SJCRH30 (cell line): ENCODE measurements at regions not wholly inside any gene's neighbourhood (a gene's known extent, or its start where the extent isn't known, plus 50 kb on each side); places are given as distances from the start of the nearest gene placed in this dataset.
A peak's percentile ranks its signal among the peaks of the same experiment; 100 is the strongest.

Experiments
- DNase-seq, 2 experiments: peaks; one replicate each; pipeline ENCODE4 v3.0.0-alpha.2; 2015 to 2020
- H3K27ac ChIP-seq: fragments of 250-450 bp; sonication (Bioruptor Pico); 2 replicates; pipeline ENCODE4 v1.5.1; 2020; ENCODE audit warnings: mild to moderate bottlenecking, moderate library complexity
- H3K27me3 ChIP-seq: fragments of 250-450 bp; sonication (Bioruptor Pico); 2 replicates; pipeline ENCODE4 v1.5.1; 2020; ENCODE audit warnings: mild to moderate bottlenecking, moderate library complexity
- H3K36me3 ChIP-seq: fragments of 250-450 bp; sonication (Bioruptor Pico); 2 replicates; pipeline ENCODE4 v1.5.1; 2020; ENCODE audit warnings: mild to moderate bottlenecking, moderate library complexity
- H3K4me1 ChIP-seq: fragments of 250-450 bp; sonication (Bioruptor Pico); 2 replicates; pipeline ENCODE4 v1.5.1; 2020; ENCODE audit warnings: mild to moderate bottlenecking, moderate library complexity
- H3K4me3 ChIP-seq: fragments of 250-450 bp; sonication (Bioruptor Pico); 2 replicates; pipeline ENCODE4 v1.5.1; 2020; ENCODE audit warnings: mild to moderate bottlenecking, moderate library complexity
- H3K9me3 ChIP-seq: fragments of 250-450 bp; sonication (Bioruptor Pico); replicated peaks from 2 replicates; pipeline ENCODE4 v1.5.1; 2020; ENCODE audit warnings: mild to moderate bottlenecking, moderate library complexity

DNA sequence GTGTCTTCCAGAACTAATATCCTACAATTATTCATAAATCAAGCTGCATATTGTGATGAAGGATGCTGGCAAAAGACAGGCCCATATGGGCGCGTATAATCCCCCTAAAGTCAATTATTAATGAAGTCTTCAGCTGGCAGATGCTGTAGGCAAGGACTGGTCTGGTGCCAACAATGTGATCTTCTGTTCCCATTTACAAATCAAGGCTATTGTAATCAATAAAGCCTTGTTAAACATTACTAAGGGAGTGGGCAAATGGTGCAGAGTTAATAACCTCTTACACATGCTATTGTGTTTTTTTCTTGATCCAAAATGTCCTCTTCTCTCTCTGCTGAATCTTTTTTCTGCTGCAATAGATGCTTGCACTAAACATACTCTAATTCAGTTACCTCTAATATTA, 119.0 kb downstream of the ALDH8A1 start:
- no peaks in the 10 kb centered on the region for H3K9me3 ChIP-seq
- no peaks in the 10 kb centered on the region for H3K4me1 ChIP-seq
- no peak overlapping the region for H3K4me3 ChIP-seq
- H3K36me3 ChIP-seq = no peaks in the 10 kb centered on the region
- H3K27me3 ChIP-seq = no peaks in the 10 kb centered on the region
- no peak overlapping the region for H3K27ac ChIP-seq
- no peak for DNase-seq

DNA sequence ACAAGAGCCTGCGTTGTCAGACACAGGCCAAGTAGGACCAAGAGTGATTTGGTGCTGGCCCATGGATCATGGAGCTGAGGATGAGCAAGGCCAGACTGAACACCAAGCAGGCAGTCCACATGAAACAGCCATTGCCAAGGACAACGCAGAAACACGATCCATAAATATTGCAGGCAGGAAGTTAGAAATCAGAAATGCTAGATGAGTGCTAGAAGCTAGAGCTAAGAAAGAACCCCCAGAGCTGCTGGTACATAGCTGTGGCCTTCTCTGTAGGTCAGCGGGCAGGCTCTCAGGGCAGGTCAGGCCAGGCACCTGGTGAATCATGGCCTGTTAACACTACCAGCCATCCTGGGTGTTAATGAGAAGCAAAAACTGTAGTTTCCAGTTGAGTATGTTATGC, 119.7 kb downstream of the ALDH8A1 start:
- H3K4me3 ChIP-seq = no peak overlapping the region
- no peak overlapping the region for H3K27ac ChIP-seq
- H3K9me3 ChIP-seq = no peaks in the 10 kb centered on the region
- DNase-seq = no peak
- no peaks in the 10 kb centered on the region for H3K27me3 ChIP-seq
- no peaks in the 10 kb centered on the region for H3K36me3 ChIP-seq
- H3K4me1 ChIP-seq = no peaks in the 10 kb centered on the region

DNA sequence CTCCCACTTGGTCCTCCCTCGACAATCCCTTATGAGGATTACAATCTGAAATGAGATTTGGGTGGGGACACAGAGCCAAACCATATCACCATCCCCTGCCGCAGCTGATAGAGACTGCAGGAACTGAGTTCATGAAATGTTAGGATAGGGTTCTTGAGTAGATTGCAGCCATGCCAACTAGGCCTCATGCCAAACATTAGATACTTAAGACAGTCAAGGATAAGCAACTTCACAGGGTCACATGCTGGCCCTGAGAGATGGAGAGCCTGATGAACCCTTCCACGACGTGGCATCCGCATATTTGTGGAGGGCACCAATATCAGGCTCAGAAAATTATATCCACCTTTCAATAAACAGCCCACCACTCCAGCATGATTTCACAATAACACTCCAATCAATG, 121.3 kb downstream of the ALDH8A1 start:
- H3K4me3 ChIP-seq = no peak overlapping the region
- no peaks in the 10 kb centered on the region for H3K9me3 ChIP-seq
- no peaks in the 10 kb centered on the region for H3K4me1 ChIP-seq
- no peak for DNase-seq
- H3K27ac ChIP-seq = no peak overlapping the region
- H3K27me3 ChIP-seq = no peaks in the 10 kb centered on the region
- no peaks in the 10 kb centered on the region for H3K36me3 ChIP-seq

GRCh38 chr6:134826889-134827737, 122.8 kb downstream of the ALDH8A1 start:
- no peak for DNase-seq
- Histone ChIP-seq H3K36me3 (no peaks in the 10 kb centered on the region), H3K27ac (no peak overlapping the region), H3K9me3 (no peaks in the 10 kb centered on the region), H3K4me1 (no peaks in the 10 kb centered on the region), H3K27me3 (no peaks in the 10 kb centered on the region), H3K4me3 (no peak overlapping the region)

GRCh38 chr6:134823710-134824034, 126.2 kb downstream of the ALDH8A1 start:
- Histone ChIP-seq H3K9me3 (no peaks in the 10 kb centered on the region), H3K4me1 (no peaks in the 10 kb centered on the region), H3K36me3 (no peaks in the 10 kb centered on the region), H3K4me3 (no peak overlapping the region), H3K27ac (no peak overlapping the region), H3K27me3 (no peaks in the 10 kb centered on the region)
- no peak for DNase-seq

GRCh38 chr6:134822920-134823709, 126.8 kb downstream of the ALDH8A1 start:
- Histone ChIP-seq H3K27ac (no peak overlapping the region), H3K4me1 (no peaks in the 10 kb centered on the region), H3K4me3 (no peak overlapping the region), H3K27me3 (no peaks in the 10 kb centered on the region), H3K36me3 (no peaks in the 10 kb centered on the region), H3K9me3 (no peaks in the 10 kb centered on the region)
- DNase-seq = peak; percentile 49 to 83

DNA sequence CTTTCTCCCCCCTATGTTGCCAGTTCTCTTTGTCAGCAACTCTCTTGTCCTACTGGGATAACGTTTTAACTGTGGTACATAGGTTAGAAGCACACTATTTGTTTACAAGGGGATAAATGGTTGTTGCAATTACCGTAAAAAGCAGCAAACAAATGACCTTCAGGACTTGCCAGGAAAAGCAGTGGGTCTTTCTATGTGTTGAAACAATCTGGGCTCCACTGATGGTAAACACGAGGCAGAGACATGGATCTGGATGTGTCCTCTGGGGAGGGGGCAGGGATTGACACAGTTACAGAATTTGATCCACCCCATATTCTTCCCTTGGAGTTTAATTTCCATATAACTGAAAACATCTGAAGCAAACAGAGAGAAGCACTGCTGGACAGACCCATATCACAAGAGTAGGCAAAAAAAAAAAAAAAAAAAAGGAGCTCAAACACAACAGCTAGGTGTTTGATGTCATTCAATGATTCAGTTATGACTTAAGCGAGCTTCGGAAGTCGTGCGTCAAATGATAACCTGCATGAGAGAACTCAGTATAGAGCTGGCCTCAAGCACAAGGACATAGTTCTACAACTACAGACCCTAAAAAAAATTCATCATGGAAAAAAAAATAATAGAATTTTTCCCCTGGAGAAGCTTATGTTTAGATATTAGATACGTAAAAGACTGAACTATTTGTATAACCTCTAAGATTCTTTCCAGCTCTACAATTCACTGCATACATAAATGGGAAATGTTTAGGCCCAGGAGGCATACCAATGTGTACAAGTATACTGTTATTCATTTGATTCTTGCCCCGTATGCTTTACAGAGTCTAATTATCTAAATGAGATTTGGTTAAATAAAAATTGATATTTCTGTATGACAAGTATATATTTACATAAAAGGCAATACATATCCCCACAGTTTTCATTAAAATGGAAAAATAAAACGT, 127.7 kb downstream of the ALDH8A1 start:
- H3K27ac ChIP-seq = no peak overlapping the region
- DNase-seq = no peak

GRCh38 chr6:134821397-134821796, 128.5 kb downstream of the ALDH8A1 start:
- no peak for DNase-seq
- Histone ChIP-seq H3K36me3 (no peaks in the 10 kb centered on the region), H3K4me1 (no peaks in the 10 kb centered on the region), H3K9me3 (no peaks in the 10 kb centered on the region), H3K4me3 (no peak overlapping the region), H3K27me3 (no peaks in the 10 kb centered on the region), H3K27ac (no peak overlapping the region)

More for the DNA sequence above, 127.7 kb downstream of the ALDH8A1 start:
- Histone ChIP-seq H3K4me1 (no peaks in the 10 kb centered on the region), H3K4me3 (no peak overlapping the region), H3K36me3 (no peaks in the 10 kb centered on the region), H3K9me3 (no peaks in the 10 kb centered on the region), H3K27me3 (no peaks in the 10 kb centered on the region)

DNA sequence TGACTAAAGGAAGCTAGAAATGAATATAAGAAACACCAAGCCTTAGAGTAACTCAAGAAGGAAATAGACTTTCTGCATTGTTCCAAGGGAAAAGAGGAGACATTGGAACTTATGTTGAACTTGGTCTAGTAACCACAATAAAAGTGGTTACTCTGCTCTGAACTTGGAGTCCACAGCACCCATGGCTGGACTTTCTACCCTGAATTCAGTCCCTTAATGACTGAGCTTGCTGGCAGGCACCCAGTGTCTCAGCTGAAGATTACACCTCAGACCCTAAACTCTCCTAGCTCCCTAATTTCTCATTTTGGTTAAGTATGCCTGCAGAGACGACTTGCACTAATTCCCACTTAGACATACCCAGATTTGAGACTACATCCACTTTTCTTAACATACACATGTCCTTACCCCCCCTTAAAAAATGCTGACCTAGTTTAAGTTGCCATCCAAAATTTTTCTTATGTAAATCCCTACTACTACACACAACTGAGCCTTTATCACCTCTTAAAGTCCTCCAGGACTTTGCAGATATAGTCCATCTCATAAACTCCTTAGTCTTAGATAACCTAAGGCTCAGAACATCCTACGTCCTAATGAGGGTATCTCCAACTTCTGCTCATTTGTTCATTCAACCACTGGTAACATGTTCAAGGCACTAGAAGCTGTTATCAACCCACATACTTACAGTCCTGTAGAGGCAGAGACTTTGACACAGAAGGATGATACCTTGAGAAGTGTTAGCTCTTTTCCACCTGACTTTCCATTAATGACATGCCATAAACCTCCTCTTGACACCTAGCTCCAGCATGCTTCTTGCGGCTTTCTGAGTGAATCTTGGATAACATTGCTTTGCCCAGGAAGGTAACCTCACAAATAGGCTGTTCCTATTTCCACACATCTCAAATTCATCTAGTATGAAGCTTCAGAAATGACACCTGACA, 129.8 kb downstream of the ALDH8A1 start:
- DNase-seq = no peak
- no peak overlapping the region for H3K27ac ChIP-seq
- no peaks in the 10 kb centered on the region for H3K9me3 ChIP-seq
- no peaks in the 10 kb centered on the region for H3K4me1 ChIP-seq
- H3K36me3 ChIP-seq = no peaks in the 10 kb centered on the region
- H3K27me3 ChIP-seq = no peaks in the 10 kb centered on the region
- H3K4me3 ChIP-seq = no peak overlapping the region

DNA sequence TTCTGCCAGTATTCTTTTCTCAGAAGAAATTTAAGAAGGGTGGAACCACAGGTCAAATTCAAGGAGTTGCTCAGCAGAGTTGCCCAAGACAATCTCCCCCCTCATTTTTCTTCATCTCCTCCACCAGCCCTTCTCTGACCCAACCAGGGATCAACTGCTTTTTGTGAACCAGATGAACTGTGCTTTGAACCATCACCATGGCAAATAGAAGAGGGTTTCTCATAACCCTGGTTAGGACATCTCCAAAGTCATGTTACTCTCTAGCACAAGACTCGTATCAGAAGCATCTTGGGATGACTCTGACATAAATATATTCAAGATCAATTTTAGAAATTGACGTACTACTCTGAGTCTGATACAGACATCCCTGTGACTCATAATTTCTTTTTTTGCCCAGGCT, 130.7 kb downstream of the ALDH8A1 start:
- Histone ChIP-seq H3K36me3 (no peaks in the 10 kb centered on the region), H3K4me3 (no peak overlapping the region), H3K9me3 (no peaks in the 10 kb centered on the region), H3K4me1 (no peaks in the 10 kb centered on the region), H3K27ac (no peak overlapping the region), H3K27me3 (no peaks in the 10 kb centered on the region)
- no peak for DNase-seq

DNA sequence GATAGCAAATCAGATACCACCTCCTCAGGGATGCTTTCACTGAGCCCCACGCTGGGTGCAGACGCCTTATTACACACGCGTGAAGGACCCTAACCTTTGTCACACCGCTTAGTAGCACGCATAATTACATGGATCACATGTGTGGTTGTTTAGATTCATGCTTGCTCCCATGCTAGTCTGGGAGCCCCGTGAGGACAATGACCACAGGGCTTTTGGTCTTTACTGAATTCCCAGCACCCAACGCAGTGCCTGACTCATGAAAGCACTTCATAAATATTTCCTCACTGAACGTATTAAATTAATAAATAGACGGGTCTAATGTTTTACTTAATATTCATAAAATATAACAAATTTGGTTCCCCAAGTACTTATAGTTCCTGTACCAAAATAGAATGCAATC, 132.5 kb downstream of the ALDH8A1 start:
- H3K4me1 ChIP-seq = no peaks in the 10 kb centered on the region
- H3K27ac ChIP-seq = no peak overlapping the region
- no peak for DNase-seq
- no peaks in the 10 kb centered on the region for H3K9me3 ChIP-seq
- H3K27me3 ChIP-seq = no peaks in the 10 kb centered on the region
- H3K36me3 ChIP-seq = no peaks in the 10 kb centered on the region
- H3K4me3 ChIP-seq = no peak overlapping the region

DNA sequence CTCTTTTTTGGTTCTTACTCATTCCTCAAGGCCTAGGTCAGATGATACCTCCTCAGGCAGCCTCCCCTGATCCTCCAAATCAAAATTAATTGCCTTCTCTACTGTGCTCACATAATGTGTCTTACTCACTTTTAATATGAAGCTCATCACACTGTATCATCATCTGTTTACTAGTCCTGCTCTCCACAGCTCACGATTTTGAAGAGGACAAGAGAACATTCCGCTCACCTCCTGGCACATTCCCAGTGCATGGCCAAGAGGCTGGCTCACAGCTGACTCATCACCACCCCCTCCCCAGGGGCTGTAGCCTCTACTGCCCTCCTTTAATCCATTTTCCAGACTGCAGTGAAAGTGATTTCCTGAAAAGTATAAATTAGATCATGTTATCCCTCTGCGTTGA, 133.1 kb downstream of the ALDH8A1 start:
- no peak overlapping the region for H3K27ac ChIP-seq
- H3K4me1 ChIP-seq = no peaks in the 10 kb centered on the region

GRCh38 chr6:134816300-134816699, 133.6 kb downstream of the ALDH8A1 start:
- Histone ChIP-seq H3K4me3 (no peak overlapping the region), H3K4me1 (no peaks in the 10 kb centered on the region), H3K27me3 (no peaks in the 10 kb centered on the region), H3K36me3 (no peaks in the 10 kb centered on the region), H3K9me3 (no peaks in the 10 kb centered on the region), H3K27ac (no peak overlapping the region)
- DNase-seq = no peak

More for the DNA sequence above, 133.1 kb downstream of the ALDH8A1 start:
- Histone ChIP-seq H3K9me3 (no peaks in the 10 kb centered on the region), H3K4me3 (no peak overlapping the region), H3K27me3 (no peaks in the 10 kb centered on the region), H3K36me3 (no peaks in the 10 kb centered on the region)
- no peak for DNase-seq
